Loucy (cell line): ENCODE measurements at regions not wholly inside any gene's neighbourhood (a gene's known extent, or its start where the extent isn't known, plus 50 kb on each side); places are given as distances from the start of the nearest gene placed in this dataset.

Experiments
- H2AFZ ChIP-seq: fragments of 200-600 bp; sonication (generic); 2 replicates; pipeline ENCODE4 v1.6.0; 2016; ENCODE audit warnings: antibody characterized with exemption, mild to moderate bottlenecking, low read length, moderate library complexity
- H3F3A ChIP-seq: fragments of 200-600 bp; 2 replicates; pipeline ENCODE4 v1.6.0; 2016; ENCODE audit warnings: antibody characterized with exemption, low read depth, mild to moderate bottlenecking
- H3K27me3 ChIP-seq: fragments of 200-600 bp; sonication (generic); 2 replicates; pipeline ENCODE4 v1.6.1; 2014; ENCODE audit warnings: low read length, mild to moderate bottlenecking; ENCODE audit not compliant: insufficient read depth, poor library complexity, severe bottlenecking
- H3K36me3 ChIP-seq: fragments of 200-600 bp; sonication (generic); 2 replicates; pipeline ENCODE4 v1.6.1; 2016; ENCODE audit warnings: low read length; ENCODE audit not compliant: insufficient read depth
- H3K4me1 ChIP-seq: fragments of 200-600 bp; sonication (generic); 2 replicates; pipeline ENCODE4 v1.5.1; 2014; ENCODE audit warnings: low read length, mild to moderate bottlenecking; ENCODE audit not compliant: insufficient read depth, poor library complexity, severe bottlenecking
- H3K4me2 ChIP-seq: fragments of 200-600 bp; sonication (generic); 2 replicates; pipeline ENCODE4 v1.6.0; 2014; ENCODE audit warnings: antibody characterized with exemption, low read length, low read depth, mild to moderate bottlenecking; ENCODE audit not compliant: poor library complexity, severe bottlenecking
- H3K4me3 ChIP-seq: fragments of 200-600 bp; sonication (generic); 2 replicates; pipeline ENCODE4 v1.5.1; 2014; ENCODE audit warnings: low read length, mild to moderate bottlenecking, mixed read lengths; ENCODE audit not compliant: poor library complexity, severe bottlenecking
- H3K79me2 ChIP-seq: fragments of 200-600 bp; sonication (generic); 2 replicates; pipeline ENCODE4 v1.6.1; 2014; ENCODE audit warnings: low read length; ENCODE audit not compliant: insufficient read depth
- H3K9ac ChIP-seq: fragments of 200-600 bp; sonication (generic); 2 replicates; pipeline ENCODE4 v1.6.0; 2014; ENCODE audit warnings: mild to moderate bottlenecking, low read depth, low read length, moderate library complexity; ENCODE audit not compliant: poor library complexity, severe bottlenecking
- H3K9me2 ChIP-seq: fragments of 200-600 bp; sonication (generic); replicated peaks from 2 replicates; pipeline ENCODE4 v1.6.1; 2016; ENCODE audit warnings: low read depth, low read length, mixed read lengths
- H3K9me3 ChIP-seq: fragments of 200-600 bp; sonication (generic); 2 replicates; pipeline ENCODE4 v1.6.1; 2014; ENCODE audit warnings: mild to moderate bottlenecking, antibody characterized with exemption, low read length, low read depth; ENCODE audit not compliant: insufficient read depth
- H4K20me1 ChIP-seq: fragments of 200-600 bp; sonication (generic); 2 replicates; pipeline ENCODE4 v1.6.0; 2014; ENCODE audit warnings: antibody characterized with exemption, low read length, mild to moderate bottlenecking; ENCODE audit not compliant: insufficient read depth, poor library complexity, severe bottlenecking
- CTCF ChIP-seq: fragments of 200-600 bp; sonication (generic); conservative IDR thresholded peaks from 2 replicates; pipeline ENCODE4 v1.5.1; 2014; ENCODE audit warnings: mild to moderate bottlenecking, antibody characterized with exemption, low read length
- EZH2phosphoT487 ChIP-seq: fragments of 200-600 bp; IDR thresholded peaks from 2 replicates; pipeline ENCODE4 v1.6.1; 2018; ENCODE audit warnings: antibody characterized with exemption, mild to moderate bottlenecking, moderate library complexity, borderline replicate concordance

- no peak overlapping the region for H3K4me3 ChIP-seq
- no peaks in the 10 kb centered on the region for H3K27me3 ChIP-seq
- no peaks in the 10 kb centered on the region for H3K36me3 ChIP-seq
- H3K4me2 ChIP-seq = no peak overlapping the region
- no peak overlapping the region for H3K9ac ChIP-seq
- H3K9me3 ChIP-seq = no peaks in the 10 kb centered on the region
- H3K79me2 ChIP-seq = no peaks in the 10 kb centered on the region
- TF ChIP-seq CTCF (no peak), EZH2phosphoT487 (no peak)
- no peaks in the 10 kb centered on the region for H3K4me1 ChIP-seq
- no peak overlapping the region for H2AFZ ChIP-seq
- H3F3A ChIP-seq = no peaks in the 10 kb centered on the region
- no peaks in the 10 kb centered on the region for H3K9me2 ChIP-seq
- H4K20me1 ChIP-seq = no peaks in the 10 kb centered on the region
Measured at GRCh38 chrX:143165778-143166177, 140.1 kb downstream of the SPANXN4 start.

GRCh38 chrX:143139681-143140080 lies 114.0 kb downstream of the SPANXN4 start:
- Histone ChIP-seq H3K9ac (no peak overlapping the region), H3K4me2 (no peak overlapping the region), H2AFZ (no peak overlapping the region), H3K9me3 (no peaks in the 10 kb centered on the region), H3K36me3 (no peaks in the 10 kb centered on the region), H3K27me3 (no peaks in the 10 kb centered on the region), H3K4me3 (no peak overlapping the region), H3K79me2 (no peaks in the 10 kb centered on the region), H4K20me1 (no peaks in the 10 kb centered on the region), H3F3A (no peaks in the 10 kb centered on the region), H3K9me2 (no peaks in the 10 kb centered on the region), H3K4me1 (no peaks in the 10 kb centered on the region)
- TF ChIP-seq EZH2phosphoT487 (no peak), CTCF (no peak)

- Histone ChIP-seq H3K36me3 (no peaks in the 10 kb centered on the region), H2AFZ (no peak overlapping the region), H3K4me3 (no peak overlapping the region), H4K20me1 (no peaks in the 10 kb centered on the region), H3F3A (no peaks in the 10 kb centered on the region), H3K79me2 (no peaks in the 10 kb centered on the region), H3K9ac (no peak overlapping the region), H3K4me1 (no peaks in the 10 kb centered on the region), H3K4me2 (no peak overlapping the region), H3K27me3 (no peaks in the 10 kb centered on the region), H3K9me3 (no peaks in the 10 kb centered on the region), H3K9me2 (no peaks in the 10 kb centered on the region)
- no peak for TF ChIP-seq CTCF
- no peak for TF ChIP-seq EZH2phosphoT487
Measured at GRCh38 chrX:143121477-143121876, 95.7 kb downstream of the SPANXN4 start.
